Vagina (tissue), 2 donors: ENCODE measurements at regions not wholly inside any gene's neighbourhood (a gene's known extent, or its start where the extent isn't known, plus 50 kb on each side); places are given as distances from the start of the nearest gene placed in this dataset.

Experiments
- CTCF ChIP-seq, 3 experiments: fragments of 450-650 bp in 2 of 3; fragments of 200-600 bp in 1 of 3; sonication (generic) in 1 of 3; IDR thresholded peaks; one replicate each; pipeline ENCODE4 v1.5.1; 2017 to 2019; ENCODE audit warnings: antibody characterized with exemption in 3 of 3, mild to moderate bottlenecking in 2 of 3, moderate library complexity in 2 of 3
- POLR2A ChIP-seq, 2 donors: fragments of 450-650 bp; IDR thresholded peaks; one replicate each; pipeline ENCODE4 v1.6.1; 2017; ENCODE audit warnings: antibody characterized with exemption in 2 of 2, mild to moderate bottlenecking in 2 of 2, moderate library complexity in 2 of 2

- TF ChIP-seq CTCF (IDR thresholded peaks at IDR 0.05) (no peak), POLR2A (IDR thresholded peaks at IDR 0.05) (no peak)
Measured at GRCh38 chr10:107899502-107900062, 735.1 kb upstream of the SORCS1 start.
